Keratinocyte (primary cell): ENCODE measurements at regions not wholly inside any gene's neighbourhood (a gene's known extent, or its start where the extent isn't known, plus 50 kb on each side); places are given as distances from the start of the nearest gene placed in this dataset.

Source experiments
- DNase-seq: peaks from one replicate; pipeline ENCODE4 v3.0.0-alpha.2; 2011; ENCODE audit warnings: low read depth, missing footprints, low spot score
- FAIRE-seq: peaks from 2 replicates; lab custom pipeline; 2011; peaks lifted over from hg19 to GRCh38; lab: Jason Lieb, UNC
- H2AFZ ChIP-seq: 2 replicates; pipeline ENCODE4 v1.6.0; 2012; ENCODE audit warnings: low read length, control low read depth, inconsistent platforms; ENCODE audit not compliant: control insufficient read depth
- H3K27ac ChIP-seq: 2 replicates; pipeline ENCODE4 v1.5.1; 2011; ENCODE audit warnings: low read length; ENCODE audit not compliant: control insufficient read depth, insufficient read depth
- H3K27me3 ChIP-seq: 3 replicates; pipeline ENCODE4 v1.6.0; 2011; ENCODE audit warnings: low read length; ENCODE audit not compliant: control insufficient read depth, insufficient read depth; ENCODE audit errors: extremely low read depth
- H3K36me3 ChIP-seq, 2 experiments: 2 replicates in 1 of 2; 3 replicates in 1 of 2; pipeline ENCODE4 v1.5.1; 2011; ENCODE audit warnings: low read length in 2 of 2, mild to moderate bottlenecking in 1 of 2; ENCODE audit not compliant: control insufficient read depth in 2 of 2, insufficient read depth in 2 of 2; ENCODE audit errors: extremely low read depth in 1 of 2
- H3K4me1 ChIP-seq: 3 replicates; pipeline ENCODE4 v1.5.1; 2011; ENCODE audit warnings: low read length; ENCODE audit not compliant: control insufficient read depth, insufficient read depth; ENCODE audit errors: extremely low read depth
- H3K4me2 ChIP-seq: 3 replicates; pipeline ENCODE4 v1.6.0; 2011; ENCODE audit warnings: low read depth, low read length; ENCODE audit not compliant: control insufficient read depth, insufficient read depth; ENCODE audit errors: extremely low read depth
- H3K4me3 ChIP-seq, 3 experiments: fragments of 200-600 bp in 1 of 3; sonication (generic) in 1 of 3; 2 replicates in 2 of 3; 3 replicates in 1 of 3; pipeline ENCODE4 v1.5.1; 2011 to 2016; ENCODE audit warnings: low read length in 3 of 3, mild to moderate bottlenecking in 3 of 3, control low read depth in 2 of 3, inconsistent platforms in 1 of 3, low read depth in 1 of 3, mixed read lengths in 1 of 3, mixed run types in 1 of 3, moderate library complexity in 1 of 3; ENCODE audit not compliant: control insufficient read depth in 2 of 3, insufficient read depth in 2 of 3; ENCODE audit errors: extremely low read depth in 1 of 3
- H3K79me2 ChIP-seq: 2 replicates; pipeline ENCODE4 v1.6.0; 2012; ENCODE audit warnings: low read length; ENCODE audit not compliant: control insufficient read depth, insufficient read depth
- H3K9ac ChIP-seq: 3 replicates; pipeline ENCODE4 v1.6.0; 2011; ENCODE audit warnings: low read length; ENCODE audit not compliant: control insufficient read depth, insufficient read depth; ENCODE audit errors: extremely low read depth
- H3K9me1 ChIP-seq: 3 replicates; pipeline ENCODE4 v1.6.0; 2011; ENCODE audit warnings: low read length; ENCODE audit not compliant: control insufficient read depth, insufficient read depth; ENCODE audit errors: extremely low read depth
- H3K9me3 ChIP-seq: 2 replicates; pipeline ENCODE4 v1.5.1; 2012; ENCODE audit warnings: low read depth, low read length; ENCODE audit not compliant: control insufficient read depth
- H4K20me1 ChIP-seq: 3 replicates; pipeline ENCODE4 v1.6.0; 2011; ENCODE audit warnings: low read length; ENCODE audit not compliant: control insufficient read depth, insufficient read depth; ENCODE audit errors: extremely low read depth
- EZH2 ChIP-seq: IDR thresholded peaks from one replicate; pipeline ENCODE4 v1.6.1; 2012; ENCODE audit warnings: inconsistent platforms, mild to moderate bottlenecking, low read length, moderate library complexity
- dilution Hi-C: fragments of 300-500 bp; cut with MboI; formaldehyde crosslinking; loops from one replicate; pipeline ENCODE4 v1.7.0; 2020; ENCODE audit warnings: low sequenced_read_pairs; ENCODE audit not compliant: extremely low pct_ligation_motif_present
- TF ChIP-seq, protein P1 (sequence below), 3 experiments: IDR thresholded peaks in 1 of 3; conservative IDR thresholded peaks in 1 of 3; optimal IDR thresholded peaks in 1 of 3; 2 replicates in 2 of 3; 3 replicates in 1 of 3; pipeline versions ENCODE3 to v1.5.1; 2011; ENCODE audit warnings: low read length in 3 of 3, mild to moderate bottlenecking in 3 of 3, moderate library complexity in 2 of 3, control low read depth in 1 of 3, inconsistent platforms in 1 of 3; ENCODE audit not compliant: insufficient read depth in 2 of 3; ENCODE audit errors: extremely low read depth in 1 of 3

DNA sequence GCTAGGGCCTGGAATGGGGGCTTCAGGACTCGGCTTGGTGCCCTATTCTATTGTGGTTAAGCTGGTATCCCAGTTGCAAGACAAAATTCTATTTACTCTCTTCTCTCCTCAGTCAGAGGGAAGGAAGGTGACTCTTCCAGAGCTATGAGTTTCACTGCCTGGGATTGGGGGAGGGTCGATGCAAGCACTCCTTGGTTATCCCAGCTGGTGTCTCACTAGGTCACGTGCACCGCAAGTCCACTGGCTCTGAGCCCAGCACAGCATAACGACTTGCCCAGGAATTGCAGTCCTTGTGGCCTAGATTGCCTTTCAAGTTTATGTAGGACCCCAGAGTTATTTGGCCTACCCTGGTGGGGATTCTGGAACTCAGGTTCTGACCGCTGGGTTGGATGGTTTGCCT is 958.8 kb downstream of the IGSF11 start:
- dilution Hi-C loops = no loop called here
- peaks cover 2% of the 10 kb centered on the region for H3K9me3 ChIP-seq
- no peak overlapping the region for H3K4me3 ChIP-seq
- no peak overlapping the region for H3K9ac ChIP-seq
- no peaks in the 10 kb centered on the region for H3K36me3 ChIP-seq
- FAIRE-seq (no peak), DNase-seq (no peak)
- no peaks in the 10 kb centered on the region for H3K79me2 ChIP-seq
- no peaks in the 10 kb centered on the region for H3K4me1 ChIP-seq
- H3K9me1 ChIP-seq = no peaks in the 10 kb centered on the region
- no peaks in the 10 kb centered on the region for H4K20me1 ChIP-seq
- H2AFZ ChIP-seq = no peak overlapping the region
- H3K27me3 ChIP-seq = no peaks in the 10 kb centered on the region
- TF ChIP-seq, protein P1, sequence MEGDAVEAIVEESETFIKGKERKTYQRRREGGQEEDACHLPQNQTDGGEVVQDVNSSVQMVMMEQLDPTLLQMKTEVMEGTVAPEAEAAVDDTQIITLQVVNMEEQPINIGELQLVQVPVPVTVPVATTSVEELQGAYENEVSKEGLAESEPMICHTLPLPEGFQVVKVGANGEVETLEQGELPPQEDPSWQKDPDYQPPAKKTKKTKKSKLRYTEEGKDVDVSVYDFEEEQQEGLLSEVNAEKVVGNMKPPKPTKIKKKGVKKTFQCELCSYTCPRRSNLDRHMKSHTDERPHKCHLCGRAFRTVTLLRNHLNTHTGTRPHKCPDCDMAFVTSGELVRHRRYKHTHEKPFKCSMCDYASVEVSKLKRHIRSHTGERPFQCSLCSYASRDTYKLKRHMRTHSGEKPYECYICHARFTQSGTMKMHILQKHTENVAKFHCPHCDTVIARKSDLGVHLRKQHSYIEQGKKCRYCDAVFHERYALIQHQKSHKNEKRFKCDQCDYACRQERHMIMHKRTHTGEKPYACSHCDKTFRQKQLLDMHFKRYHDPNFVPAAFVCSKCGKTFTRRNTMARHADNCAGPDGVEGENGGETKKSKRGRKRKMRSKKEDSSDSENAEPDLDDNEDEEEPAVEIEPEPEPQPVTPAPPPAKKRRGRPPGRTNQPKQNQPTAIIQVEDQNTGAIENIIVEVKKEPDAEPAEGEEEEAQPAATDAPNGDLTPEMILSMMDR (optimal IDR thresholded peaks at IDR 0.05 in 1 of 3, IDR thresholded peaks at IDR 0.05 in 1 of 3, conservative IDR thresholded peaks at IDR 0.05 in 1 of 3; ENCODE audit: extremely low read depth in 1 of 3, insufficient read depth in 2 of 3, low read length in 3 of 3) = no peak
- TF ChIP-seq EZH2 = no peak
- no peak overlapping the region for H3K27ac ChIP-seq
- H3K4me2 ChIP-seq = no peak overlapping the region

DNA sequence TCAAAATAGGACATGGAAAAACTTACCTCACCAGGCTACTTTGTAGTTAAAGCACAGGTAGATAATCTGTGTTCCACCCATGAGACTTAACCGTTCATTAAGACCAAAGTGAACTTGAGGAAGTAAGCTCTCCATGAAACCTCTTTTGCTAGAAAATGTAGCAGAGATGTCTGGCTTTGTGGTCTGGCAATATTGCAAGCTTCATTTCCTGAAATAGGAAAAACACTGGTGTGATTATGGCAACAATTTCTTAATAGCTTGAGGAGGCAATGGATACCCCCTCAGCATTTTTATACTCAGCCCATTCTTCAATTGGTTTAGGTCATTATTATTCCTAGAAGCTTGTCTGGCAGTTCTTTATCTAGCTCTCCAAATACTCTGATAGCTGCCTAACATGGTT is 957.3 kb downstream of the IGSF11 start:
- Histone ChIP-seq H3K4me1 (no peaks in the 10 kb centered on the region), H3K79me2 (no peaks in the 10 kb centered on the region), H4K20me1 (no peaks in the 10 kb centered on the region), H3K27ac (no peak overlapping the region), H3K9me3 (peaks cover 2% of the 10 kb centered on the region), H3K9me1 (no peaks in the 10 kb centered on the region), H3K27me3 (no peaks in the 10 kb centered on the region), H3K36me3 (no peaks in the 10 kb centered on the region), H3K4me3 (no peak overlapping the region), H3K4me2 (no peak overlapping the region), H2AFZ (no peak overlapping the region), H3K9ac (no peak overlapping the region)
- no peak for DNase-seq
- TF ChIP-seq, protein P1 (optimal IDR thresholded peaks at IDR 0.05 in 1 of 3, IDR thresholded peaks at IDR 0.05 in 1 of 3, conservative IDR thresholded peaks at IDR 0.05 in 1 of 3; ENCODE audit: extremely low read depth in 1 of 3, insufficient read depth in 2 of 3, low read length in 3 of 3) = no peak
- TF ChIP-seq EZH2 = no peak
- dilution Hi-C loops = no loop called here
- FAIRE-seq = no peak
